DND-41 (cell line): ENCODE measurements at regions not wholly inside any gene's neighbourhood (a gene's known extent, or its start where the extent isn't known, plus 50 kb on each side); places are given as distances from the start of the nearest gene placed in this dataset.

ENCODE experiments used
- CTCF ChIP-seq: IDR thresholded peaks from 2 replicates; pipeline ENCODE4 v1.5.1; 2012; ENCODE audit warnings: borderline replicate concordance, low read length, moderate library complexity, mild to moderate bottlenecking; ENCODE audit not compliant: poor library complexity, severe bottlenecking; ENCODE audit errors: extremely low read depth
- EZH2 ChIP-seq: IDR thresholded peaks from 3 replicates; pipeline ENCODE4 v1.6.1; 2012; ENCODE audit warnings: borderline replicate concordance, low read depth, mild to moderate bottlenecking, moderate library complexity, low read length, inconsistent platforms; ENCODE audit not compliant: severe bottlenecking

DNA sequence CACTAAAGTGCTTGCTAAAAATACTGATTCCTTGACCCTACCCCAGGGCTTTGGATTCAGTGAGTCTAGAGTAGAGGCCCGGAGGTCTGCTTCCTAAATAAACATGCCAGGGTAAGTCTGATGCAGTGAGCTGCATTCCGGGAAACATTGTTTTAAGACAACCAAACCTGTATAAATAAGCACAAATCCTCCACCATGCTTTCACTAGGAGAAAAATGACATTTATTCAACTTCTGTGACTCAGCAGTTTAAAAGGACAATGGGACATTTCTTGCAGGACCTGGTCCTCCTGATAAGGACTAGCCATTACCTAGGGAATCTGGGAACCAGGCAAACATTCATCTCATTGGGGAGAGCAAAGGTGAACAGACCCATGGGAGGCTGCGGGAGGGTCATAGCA lies 335.3 kb downstream of the MLLT3 start:
- TF ChIP-seq CTCF (no peak), EZH2 (no peak)
